ENCODE measurements at regions not wholly inside any gene's neighbourhood (a gene's known extent, or its start where the extent isn't known, plus 50 kb on each side); places are given as distances from the start of the nearest gene placed in this dataset.

GRCh38 chr16:60684002-60684401 lies 1352.2 kb downstream of the CDH8 start:
- WGBS (ENCODE audit: insufficient coverage, low coverage, missing lambda C conversion rate), result 0% methylated on average over 4 of the region's 4 CpGs
- intact Hi-C loops (cut with micrococcal nuclease) (no loop called here), in situ Hi-C loops (cut with MboI) (no loop called here)
- no peak overlapping the region for H3K4me2 ChIP-seq (ENCODE audit: insufficient read depth, low read length)
- TF ChIP-seq ZBTB43 (CRISPR knock-in tag; IDR thresholded peaks at IDR 0.05) (no peak), HCFC1 (IDR thresholded peaks at IDR 0.05; ENCODE audit: low read depth, low read length) (no peak), HEY1 (CRISPR knock-in tag; IDR thresholded peaks at IDR 0.05; ENCODE audit: borderline replicate concordance) (no peak), ZNF282 (CRISPR knock-in tag; IDR thresholded peaks at IDR 0.05) (no peak), PHTF2 (CRISPR knock-in tag; IDR thresholded peaks at IDR 0.05) (no peak), KAT7 (CRISPR knock-in tag; IDR thresholded peaks at IDR 0.05; ENCODE audit: borderline replicate concordance) (no peak), ELF2 (CRISPR knock-in tag; IDR thresholded peaks at IDR 0.05) (no peak), CEBPZ (IDR thresholded peaks at IDR 0.05; ENCODE audit: borderline replicate concordance, low read depth, low read length) (no peak), ZNF431 (CRISPR knock-in tag; IDR thresholded peaks at IDR 0.05) (no peak), ZNF77 (CRISPR knock-in tag; IDR thresholded peaks at IDR 0.05) (no peak), SREBF1 (IDR thresholded peaks at IDR 0.05; ENCODE audit: borderline replicate concordance, low read depth, low read length) (no peak), ZNF384 (IDR thresholded peaks at IDR 0.05; ENCODE audit: low read depth, low read length) (no peak)
- H3K79me2 ChIP-seq (ENCODE audit: control insufficient read depth, insufficient read depth, low read length), result no peaks in the 10 kb centered on the region
- BruUV-seq (replicated peaks), result no TSS peak
- no peaks in the 10 kb centered on the region for H3K9me1 ChIP-seq (ENCODE audit: control insufficient read depth, insufficient read depth, low read length)
- no peak for DNase-seq (ENCODE audit: extremely low read depth in 1 of 4, low spot score in 3 of 4)
- ChIA-PET POLR2A (no interaction called here), CTCF (ENCODE audit: low intra/inter-chr PET ratio) (no interaction called here)
- no peak for ATAC-seq
- H3K27me3 ChIP-seq (ENCODE audit: control insufficient read depth in 2 of 2, insufficient read depth in 2 of 2, low read length in 2 of 2), result no peaks in the 10 kb centered on the region
- no peak overlapping the region for H3K27ac ChIP-seq (ENCODE audit: extremely low read depth, low read depth, low read length)
- H3K4me1 ChIP-seq (replicated peaks in 1 of 2; ENCODE audit: control insufficient read depth in 2 of 2, insufficient read depth in 2 of 2, low read length in 2 of 2), result no peaks in the 10 kb centered on the region
- no peak overlapping the region for H3K9ac ChIP-seq (ENCODE audit: insufficient read depth in 1 of 2, low read depth in 2 of 2, low read length in 2 of 2)
- no peak for FAIRE-seq
- H2AFZ ChIP-seq (ENCODE audit: low read depth, low read length), result no peak overlapping the region
- H3K9me3 ChIP-seq (replicated peaks; ENCODE audit: control insufficient read depth, insufficient read depth, low read depth, low read length), result no peaks in the 10 kb centered on the region
- H3K36me3 ChIP-seq (ENCODE audit: control insufficient read depth, insufficient read depth, low read length), result no peaks in the 10 kb centered on the region
- H3K4me3 ChIP-seq, result no peak overlapping the region
- H4K20me1 ChIP-seq (replicated peaks; ENCODE audit: control insufficient read depth, insufficient read depth, low read length), result no peaks in the 10 kb centered on the region
